ENCODE measurements at regions not wholly inside any gene's neighbourhood (a gene's known extent, or its start where the extent isn't known, plus 50 kb on each side); places are given as distances from the start of the nearest gene placed in this dataset.

- TF ChIP-seq ZNF740 (CRISPR knock-in tag; IDR thresholded peaks at IDR 0.05) (0 out of 2 replicates have a peak, but pooled peaks have one; percentile 18), ZNF740 (tag; IDR thresholded peaks at IDR 0.05) (peak in 1 of 2 experiments; percentile 6; a peak in 1 of 4 replicates), ZNF3 (CRISPR knock-in tag; IDR thresholded peaks at IDR 0.05) (no peak), ZFP36 (IDR thresholded peaks at IDR 0.05; ENCODE audit: low read depth, low read length, partially characterized antibody) (peak; percentile 15), KAT2B (IDR thresholded peaks at IDR 0.05; ENCODE audit: low read depth, low read length) (no peak), HDAC2 (IDR thresholded peaks at IDR 0.05) (no peak), ZNF165 (CRISPR knock-in tag; IDR thresholded peaks at IDR 0.05; ENCODE audit: borderline replicate concordance) (peak; percentile 81; the same call in 1 of the 2 replicates), PRPF4 (IDR thresholded peaks at IDR 0.05; ENCODE audit: insufficient read depth, low read depth, low read length, poor library complexity, severe bottlenecking) (no peak), TFAP4 (CRISPR knock-in tag; IDR thresholded peaks at IDR 0.05; ENCODE audit: borderline replicate concordance) (peak; percentile 41; the same call in 1 of the 2 replicates), ZBTB8A (IDR thresholded peaks at IDR 0.05; ENCODE audit: partially characterized antibody) (no peak), NR2C2 (CRISPR knock-in tag; IDR thresholded peaks at IDR 0.05) (0 out of 2 replicates have a peak, but pooled peaks have one; percentile 24), NR2C2 (tag; IDR thresholded peaks at IDR 0.05) (no peak), CBX8 (IDR thresholded peaks at IDR 0.05; ENCODE audit: borderline replicate concordance, extremely low read depth, low read depth, low read length, poor library complexity, severe bottlenecking) (no peak), FOXA1 (IDR thresholded peaks at IDR 0.05; ENCODE audit: borderline replicate concordance) (no peak), MECOM (CRISPR knock-in tag; IDR thresholded peaks at IDR 0.05) (no peak), SMARCA5 (IDR thresholded peaks at IDR 0.05) (no peak), CCAR2 (IDR thresholded peaks at IDR 0.05; ENCODE audit: low read depth, low read length) (no peak), CTCFL (IDR thresholded peaks at IDR 0.05; ENCODE audit: borderline replicate concordance, insufficient read depth, low read depth, low read length, poor library complexity, severe bottlenecking) (no peak)
Measured at GRCh38 chr1:234776256-234776875, 166.4 kb upstream of the IRF2BP2 start (continued).

All from K562 (cell line).